ENCODE measurements at regions not wholly inside any gene's neighbourhood (a gene's known extent, or its start where the extent isn't known, plus 50 kb on each side); places are given as distances from the start of the nearest gene placed in this dataset.
"Not testable (repeated sequence)": the region's sequence is repeated elsewhere in the genome, so short reads cannot be mapped to it uniquely, and the experiment has no call there.

DNA sequence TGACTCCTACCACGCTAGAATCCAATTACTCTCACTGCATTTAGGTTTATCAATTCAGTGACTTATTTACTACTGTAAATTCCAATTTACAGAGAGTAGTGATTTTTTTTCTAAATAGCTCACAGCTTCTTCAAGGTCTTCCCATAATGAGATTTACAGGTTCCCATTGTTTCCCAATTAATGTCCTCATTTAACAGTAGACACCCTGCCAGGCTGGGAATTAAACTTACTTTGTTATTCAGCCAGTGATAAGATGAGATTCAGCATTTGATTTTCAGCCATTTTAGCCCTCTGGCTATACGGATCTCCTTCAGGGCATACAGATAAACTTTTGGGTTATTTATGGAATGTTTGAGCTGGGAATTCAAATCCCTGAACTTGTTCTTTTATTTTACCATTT lies 582.9 kb upstream of the EYS start:
- no peak for FAIRE-seq
- intact Hi-C loops (cut with DNase I) = no loop called here
- WGBS, 2 donors = 38 to 47% methylated on average over 2 of the region's 2 CpGs

DNA sequence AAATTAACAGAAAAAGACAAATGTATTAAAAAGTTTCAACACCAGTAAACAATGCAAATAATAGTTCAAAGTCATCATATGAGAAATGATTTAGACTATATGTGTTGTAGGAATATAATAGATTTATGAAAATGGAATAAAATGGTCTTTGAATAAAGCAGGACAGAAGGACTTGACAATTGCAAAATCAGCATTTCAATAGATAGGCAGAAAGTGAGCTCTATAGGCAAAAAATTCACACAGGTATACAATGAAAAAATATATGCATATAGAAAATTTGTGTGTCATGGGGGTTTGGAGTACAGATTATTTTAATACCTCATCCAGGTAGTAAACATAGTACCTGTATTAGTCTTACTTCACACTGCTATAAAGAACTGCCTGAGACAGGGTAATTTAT lies 571.1 kb upstream of the EYS start:
- ATAC-seq (no peak), FAIRE-seq (no peak), DNase-seq (no peak)
- Histone ChIP-seq H3K9me3 (no peaks in the 10 kb centered on the region), H3K27me3 (no peaks in the 10 kb centered on the region), H3K4me3 (no peak overlapping the region), H3K4me1 (no peaks in the 10 kb centered on the region), H3K36me3 (no peaks in the 10 kb centered on the region), H3K27ac (no peak overlapping the region)
- intact Hi-C loops (cut with DNase I) = no loop called here
- TF ChIP-seq, protein P1, sequence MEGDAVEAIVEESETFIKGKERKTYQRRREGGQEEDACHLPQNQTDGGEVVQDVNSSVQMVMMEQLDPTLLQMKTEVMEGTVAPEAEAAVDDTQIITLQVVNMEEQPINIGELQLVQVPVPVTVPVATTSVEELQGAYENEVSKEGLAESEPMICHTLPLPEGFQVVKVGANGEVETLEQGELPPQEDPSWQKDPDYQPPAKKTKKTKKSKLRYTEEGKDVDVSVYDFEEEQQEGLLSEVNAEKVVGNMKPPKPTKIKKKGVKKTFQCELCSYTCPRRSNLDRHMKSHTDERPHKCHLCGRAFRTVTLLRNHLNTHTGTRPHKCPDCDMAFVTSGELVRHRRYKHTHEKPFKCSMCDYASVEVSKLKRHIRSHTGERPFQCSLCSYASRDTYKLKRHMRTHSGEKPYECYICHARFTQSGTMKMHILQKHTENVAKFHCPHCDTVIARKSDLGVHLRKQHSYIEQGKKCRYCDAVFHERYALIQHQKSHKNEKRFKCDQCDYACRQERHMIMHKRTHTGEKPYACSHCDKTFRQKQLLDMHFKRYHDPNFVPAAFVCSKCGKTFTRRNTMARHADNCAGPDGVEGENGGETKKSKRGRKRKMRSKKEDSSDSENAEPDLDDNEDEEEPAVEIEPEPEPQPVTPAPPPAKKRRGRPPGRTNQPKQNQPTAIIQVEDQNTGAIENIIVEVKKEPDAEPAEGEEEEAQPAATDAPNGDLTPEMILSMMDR (IDR thresholded peaks at IDR 0.05) = no peak

More for the DNA sequence above, 582.9 kb upstream of the EYS start:
- no peak for DNase-seq
- H3K9me3 ChIP-seq = no peaks in the 10 kb centered on the region
- no peaks in the 10 kb centered on the region for H3K4me1 ChIP-seq
- H3K27me3 ChIP-seq = no peaks in the 10 kb centered on the region
- no peak overlapping the region for H3K27ac ChIP-seq
- TF ChIP-seq, protein P1 (IDR thresholded peaks at IDR 0.05) = no peak
- no peaks in the 10 kb centered on the region for H3K36me3 ChIP-seq
- ATAC-seq = no peak
- no peak overlapping the region for H3K4me3 ChIP-seq

DNA sequence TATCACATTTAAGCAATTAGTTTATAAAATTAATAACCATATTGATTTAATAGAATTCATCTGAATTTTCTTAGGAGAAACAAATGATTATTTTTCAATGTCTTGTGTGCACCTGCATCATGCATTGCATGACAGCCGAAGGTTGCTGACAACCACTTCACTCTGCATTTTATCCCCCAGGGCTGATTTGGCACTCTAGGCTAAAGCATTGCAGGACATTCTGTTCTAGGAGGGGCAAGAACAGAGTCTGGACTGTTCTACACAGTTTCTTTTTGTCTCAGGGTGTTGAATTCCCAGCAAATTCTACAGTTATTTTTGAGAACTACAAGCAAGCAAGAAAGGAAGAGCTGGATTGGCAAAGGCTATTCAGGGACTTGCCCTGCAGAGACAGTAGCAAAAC lies 570.4 kb upstream of the EYS start:
- TF ChIP-seq, protein P1 (IDR thresholded peaks at IDR 0.05) = no peak
- no peaks in the 10 kb centered on the region for H3K4me1 ChIP-seq
- H3K27ac ChIP-seq = no peak overlapping the region
- H3K4me3 ChIP-seq = no peak overlapping the region
- FAIRE-seq (no peak), ATAC-seq (no peak), DNase-seq (no peak)
- intact Hi-C loops (cut with DNase I) = no loop called here
- H3K9me3 ChIP-seq = no peaks in the 10 kb centered on the region
- WGBS, 2 donors = 44 to 61% methylated on average over 1 of the region's 1 CpG
- no peaks in the 10 kb centered on the region for H3K27me3 ChIP-seq
- no peaks in the 10 kb centered on the region for H3K36me3 ChIP-seq

DNA sequence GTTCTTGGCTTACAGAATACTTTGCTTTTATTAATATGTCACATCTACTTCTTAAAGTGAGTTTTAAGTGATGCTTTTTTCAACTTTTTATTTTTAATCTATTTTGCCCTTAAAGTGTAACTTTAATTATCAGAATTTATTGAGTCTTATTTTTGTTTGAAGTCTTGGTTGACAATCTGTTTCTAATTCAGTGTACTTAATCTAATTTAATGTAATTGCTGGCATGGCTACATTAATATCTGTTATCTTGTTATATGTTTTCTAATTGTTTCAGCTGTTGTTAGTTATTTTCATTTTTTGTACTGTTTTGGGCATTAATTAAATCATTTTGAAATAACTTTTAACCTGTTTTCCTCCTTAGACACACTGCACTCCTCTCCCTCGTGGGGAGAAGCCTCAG lies 558.7 kb upstream of the EYS start:
- H3K4me3 ChIP-seq = no peak overlapping the region
- FAIRE-seq (no peak), DNase-seq (no peak), ATAC-seq (no peak)
- no peak overlapping the region for H3K27ac ChIP-seq
- H3K4me1 ChIP-seq = no peaks in the 10 kb centered on the region
- TF ChIP-seq, protein P1 (IDR thresholded peaks at IDR 0.05) = no peak
- no peaks in the 10 kb centered on the region for H3K36me3 ChIP-seq
- no peaks in the 10 kb centered on the region for H3K27me3 ChIP-seq
- intact Hi-C loops (cut with DNase I) = no loop called here
- H3K9me3 ChIP-seq = no peaks in the 10 kb centered on the region
- 20 to 32% methylated on average over 1 of the region's 1 CpG for WGBS, 2 donors

DNA sequence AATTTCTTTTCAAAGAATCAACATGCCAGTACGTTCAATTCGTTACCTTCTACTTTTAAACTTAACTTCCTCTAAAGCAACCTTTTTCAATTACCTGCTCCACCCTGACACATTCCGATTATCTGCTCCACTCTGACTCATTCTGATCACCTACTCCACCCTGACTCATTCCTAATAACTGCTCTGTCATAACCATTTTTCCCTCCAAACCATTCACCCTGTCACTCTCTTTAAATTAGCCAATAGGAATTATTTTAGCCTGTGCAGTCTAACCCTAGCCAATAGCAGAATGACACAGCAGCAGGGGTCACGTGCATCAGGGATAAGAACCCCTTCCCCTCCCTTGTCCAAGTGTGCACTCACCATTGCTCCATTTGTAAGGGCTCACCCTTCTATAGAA lies 557.4 kb upstream of the EYS start:
- TF ChIP-seq, protein P1 (IDR thresholded peaks at IDR 0.05) = no peak
- Histone ChIP-seq H3K27ac (no peak overlapping the region), H3K4me1 (no peaks in the 10 kb centered on the region), H3K36me3 (no peaks in the 10 kb centered on the region), H3K4me3 (no peak overlapping the region), H3K9me3 (no peaks in the 10 kb centered on the region), H3K27me3 (no peaks in the 10 kb centered on the region)
- ATAC-seq (no peak), DNase-seq (no peak), FAIRE-seq (no peak)
- intact Hi-C loops (cut with DNase I) = no loop called here
- WGBS, 2 donors = 39 to 47% methylated on average over 4 of the region's 4 CpGs

DNA sequence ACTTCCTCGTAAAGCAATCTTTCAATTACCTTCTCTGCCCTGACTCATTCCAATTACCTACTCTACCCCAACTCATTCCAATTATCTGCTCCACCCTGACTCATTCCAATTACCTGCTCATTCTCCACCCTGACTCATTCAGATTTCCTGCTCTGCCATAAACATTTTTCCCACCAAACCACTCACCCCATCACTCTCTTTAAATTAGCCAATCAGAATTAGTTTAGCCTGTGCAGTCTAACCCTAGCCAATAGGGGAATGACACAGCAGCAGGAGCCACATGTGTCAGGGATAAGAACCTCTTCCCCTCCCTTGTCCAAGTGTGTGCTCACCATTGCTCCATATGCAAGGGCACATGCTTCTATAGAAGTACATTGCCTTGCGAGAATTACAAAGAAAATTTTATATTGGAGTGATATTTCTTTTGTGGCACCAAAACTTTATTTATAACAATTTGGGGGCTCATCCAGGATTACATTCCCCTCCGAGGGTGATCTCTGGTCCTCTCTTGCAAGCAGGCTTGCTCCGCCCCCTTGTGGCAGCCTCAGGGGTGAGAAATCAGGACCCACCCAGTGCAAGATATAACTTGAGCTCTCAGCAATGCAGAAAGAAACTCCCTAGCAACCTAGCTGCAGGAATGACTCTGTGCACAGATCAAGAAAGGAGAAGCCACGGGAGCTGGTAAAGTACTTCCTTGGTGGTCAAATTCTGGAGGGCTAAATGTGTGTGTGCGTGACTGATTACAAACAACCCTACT lies 551.9 kb upstream of the EYS start:
- FAIRE-seq; ATAC-seq; H3K4me1 ChIP-seq; H3K36me3 ChIP-seq; intact Hi-C loops (cut with DNase I); H3K27ac ChIP-seq; H3K27me3 ChIP-seq; H3K9me3 ChIP-seq; DNase-seq; H3K4me3 ChIP-seq: not testable (repeated sequence)
- 70 to 83% methylated on average over 6 of the region's 6 CpGs for WGBS, 2 donors

All from pancreas (tissue), 10 donors.